ENCODE measurements at regions not wholly inside any gene's neighbourhood (a gene's known extent, or its start where the extent isn't known, plus 50 kb on each side); places are given as distances from the start of the nearest gene placed in this dataset.

GRCh38 chr2:139083121-139083520 is 302.9 kb upstream of the NXPH2 start:
- no peak overlapping the region for H3K9ac ChIP-seq (replicated peaks; ENCODE audit: extremely low read depth, insufficient read depth, low read length)
- TF ChIP-seq POLR2AphosphoS5 (IDR thresholded peaks at IDR 0.05; ENCODE audit: insufficient read depth, low read depth, low read length) (no peak), MAX (IDR thresholded peaks at IDR 0.05; ENCODE audit: insufficient read depth, insufficient read length) (no peak), MYC (IDR thresholded peaks at IDR 0.05; ENCODE audit: low read depth, low read length) (no peak), FOS (IDR thresholded peaks at IDR 0.05; ENCODE audit: borderline replicate concordance, insufficient read depth, low read length) (no peak), CTCF (IDR thresholded peaks at IDR 0.05; ENCODE audit: extremely low read depth in 1 of 2, insufficient read depth in 1 of 2, low read depth in 1 of 2, low read length in 2 of 2) (no peak), GATA2 (IDR thresholded peaks at IDR 0.05; ENCODE audit: insufficient read depth, insufficient read length, low read depth, low read length) (no peak), JUN (IDR thresholded peaks at IDR 0.05; ENCODE audit: borderline replicate concordance, insufficient read depth, insufficient read length, low read depth) (no peak)
- H4K20me1 ChIP-seq (replicated peaks; ENCODE audit: control insufficient read depth, extremely low read depth, insufficient read depth, low read length): no peaks in the 10 kb centered on the region
- H2AFZ ChIP-seq (ENCODE audit: low read depth, low read length): no peak overlapping the region
- no peak for DNase-seq (ENCODE audit: low read depth, low spot score)
- intact Hi-C loops (cut with micrococcal nuclease) (no loop called here), dilution Hi-C loops (cut with MboI; ENCODE audit: extremely low pct_ligation_motif_present, low sequenced_read_pairs) (no loop called here)
- peaks cover 2% of the 10 kb centered on the region for H3K9me3 ChIP-seq (replicated peaks; ENCODE audit: control insufficient read depth, insufficient read depth, low read length)
- H3K4me2 ChIP-seq (ENCODE audit: insufficient read depth, low read length): no peak overlapping the region
- H3K27ac ChIP-seq (ENCODE audit: insufficient read depth, low read depth, low read length): no peak overlapping the region
- H3K4me1 ChIP-seq (ENCODE audit: control insufficient read depth, extremely low read depth, insufficient read depth, low read length): no peaks in the 10 kb centered on the region
- BruUV-seq (replicated peaks): no TSS peak
- no peaks in the 10 kb centered on the region for H3K27me3 ChIP-seq (ENCODE audit: control insufficient read depth in 2 of 2, insufficient read depth in 2 of 2, low read length in 2 of 2)
- H3K36me3 ChIP-seq (ENCODE audit: control insufficient read depth in 2 of 2, extremely low read depth in 1 of 2, insufficient read depth in 2 of 2, low read length in 2 of 2): no peaks in the 10 kb centered on the region
- ChIA-PET CTCF (no interaction called here), POLR2A (no interaction called here)
- H3K9me1 ChIP-seq (replicated peaks; ENCODE audit: control insufficient read depth, extremely low read depth, insufficient read depth, low read length): no peaks in the 10 kb centered on the region
- H3K79me2 ChIP-seq (ENCODE audit: control insufficient read depth, insufficient read depth, low read length): no peaks in the 10 kb centered on the region
- H3K4me3 ChIP-seq (replicated peaks in 1 of 3; ENCODE audit: insufficient read depth in 1 of 3, low read depth in 1 of 3, low read length in 3 of 3): no peak overlapping the region
- FAIRE-seq: no peak
